Stimulated activated CD4-positive, alpha-beta T cell treated with anti-CD3 and anti-CD28 coated beads, Interleukin-4, amount 100 ng/mL, for 4 hours (primary cell): ENCODE measurements at regions not wholly inside any gene's neighbourhood (a gene's known extent, or its start where the extent isn't known, plus 50 kb on each side); places are given as distances from the start of the nearest gene placed in this dataset.

Experiments used
- DNase-seq, 2 experiments: peaks; one replicate each; pipeline ENCODE4 v3.0.0-alpha.2; 2020

GRCh38 chr2:120576509-120577474, 158.9 kb upstream of the GLI2 start:
- no peak for DNase-seq

- no peak for DNase-seq
Measured at GRCh38 chr2:120577721-120578295, 157.9 kb upstream of the GLI2 start.

GRCh38 chr2:120578576-120579352, 156.9 kb upstream of the GLI2 start:
- no peak for DNase-seq

GRCh38 chr2:120579916-120580685, 155.6 kb upstream of the GLI2 start:
- no peak for DNase-seq

GRCh38 chr2:120580709-120581108, 155.0 kb upstream of the GLI2 start:
- no peak for DNase-seq

- DNase-seq: no peak
Measured at GRCh38 chr2:120583121-120583520, 152.5 kb upstream of the GLI2 start.

- DNase-seq: no peak
Measured at GRCh38 chr2:120583851-120584570, 151.7 kb upstream of the GLI2 start.

GRCh38 chr2:120586507-120587278, 149.0 kb upstream of the GLI2 start:
- no peak for DNase-seq

GRCh38 chr2:120587279-120587996, 148.2 kb upstream of the GLI2 start:
- no peak for DNase-seq

- DNase-seq: no peak
Measured at GRCh38 chr2:120587997-120588336, 147.7 kb upstream of the GLI2 start.

- DNase-seq: no peak
Measured at GRCh38 chr2:120589771-120590608, 145.7 kb upstream of the GLI2 start.

GRCh38 chr2:120590841-120591240, 144.8 kb upstream of the GLI2 start:
- DNase-seq: no peak

GRCh38 chr2:120591572-120591971, 144.1 kb upstream of the GLI2 start:
- DNase-seq: no peak

- DNase-seq: no peak
Measured at GRCh38 chr2:120592084-120592483, 143.6 kb upstream of the GLI2 start.

- DNase-seq: no peak
Measured at GRCh38 chr2:120593921-120594686, 141.6 kb upstream of the GLI2 start.

- no peak for DNase-seq
Measured at GRCh38 chr2:120594856-120595685, 140.6 kb upstream of the GLI2 start.

- DNase-seq: no peak
Measured at GRCh38 chr2:120595739-120596138, 139.9 kb upstream of the GLI2 start.
